ENCODE measurements at regions not wholly inside any gene's neighbourhood (a gene's known extent, or its start where the extent isn't known, plus 50 kb on each side); places are given as distances from the start of the nearest gene placed in this dataset.

GRCh38 chr20:60172346-60172984, 214.2 kb downstream of the CDH26 start:
- no peak for ATAC-seq

DNA sequence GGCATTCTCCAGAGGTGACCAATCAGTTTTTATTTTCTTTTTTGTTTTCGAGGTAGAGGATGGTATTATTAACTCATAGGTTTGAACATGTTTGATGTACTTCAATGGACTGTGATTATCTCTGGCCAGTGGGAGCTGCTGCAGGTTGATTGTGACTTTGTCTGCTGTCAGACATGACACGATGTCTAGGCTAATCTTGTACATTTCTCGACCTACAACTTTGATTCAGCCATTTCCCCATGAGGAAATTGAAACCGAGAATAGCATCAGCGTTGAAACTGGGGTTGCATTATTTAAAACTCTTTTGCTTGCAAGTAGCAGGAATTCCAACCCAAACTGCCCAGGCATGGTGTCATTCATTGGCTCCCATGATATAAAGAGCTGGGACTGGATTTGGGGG, 218.9 kb downstream of the CDH26 start:
- no peak for ATAC-seq

More at GRCh38 chr20:60172346-60172984, 214.2 kb downstream of the CDH26 start:
- TF ChIP-seq PPARA (CRISPR knock-in tag; IDR thresholded peaks at IDR 0.05; ENCODE audit: borderline replicate concordance) (no peak), ESRRG (CRISPR knock-in tag; IDR thresholded peaks at IDR 0.05) (no peak), ISL1 (CRISPR knock-in tag; IDR thresholded peaks at IDR 0.05) (no peak), POU6F1 (CRISPR knock-in tag; IDR thresholded peaks at IDR 0.05; ENCODE audit: borderline replicate concordance, low read depth) (no peak), TCF4 (CRISPR knock-in tag; IDR thresholded peaks at IDR 0.05; ENCODE audit: borderline replicate concordance) (no peak), ZC3H10 (CRISPR knock-in tag; IDR thresholded peaks at IDR 0.05) (no peak), BACH2 (CRISPR knock-in tag; IDR thresholded peaks at IDR 0.05; ENCODE audit: borderline replicate concordance) (no peak), SNAI2 (CRISPR knock-in tag; IDR thresholded peaks at IDR 0.05) (no peak), ZNF8 (CRISPR knock-in tag; IDR thresholded peaks at IDR 0.05) (no peak), ZFP3 (CRISPR knock-in tag; IDR thresholded peaks at IDR 0.05) (no peak), GLIS3 (CRISPR knock-in tag; IDR thresholded peaks at IDR 0.05) (no peak), ZFP30 (CRISPR knock-in tag; IDR thresholded peaks at IDR 0.05) (no peak)
- TF ChIP-seq, protein P1, sequence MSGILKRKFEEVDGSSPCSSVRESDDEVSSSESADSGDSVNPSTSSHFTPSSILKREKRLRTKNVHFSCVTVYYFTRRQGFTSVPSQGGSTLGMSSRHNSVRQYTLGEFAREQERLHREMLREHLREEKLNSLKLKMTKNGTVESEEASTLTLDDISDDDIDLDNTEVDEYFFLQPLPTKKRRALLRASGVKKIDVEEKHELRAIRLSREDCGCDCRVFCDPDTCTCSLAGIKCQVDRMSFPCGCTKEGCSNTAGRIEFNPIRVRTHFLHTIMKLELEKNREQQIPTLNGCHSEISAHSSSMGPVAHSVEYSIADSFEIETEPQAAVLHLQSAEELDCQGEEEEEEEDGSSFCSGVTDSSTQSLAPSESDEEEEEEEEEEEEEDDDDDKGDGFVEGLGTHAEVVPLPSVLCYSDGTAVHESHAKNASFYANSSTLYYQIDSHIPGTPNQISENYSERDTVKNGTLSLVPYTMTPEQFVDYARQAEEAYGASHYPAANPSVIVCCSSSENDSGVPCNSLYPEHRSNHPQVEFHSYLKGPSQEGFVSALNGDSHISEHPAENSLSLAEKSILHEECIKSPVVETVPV (CRISPR knock-in tag; IDR thresholded peaks at IDR 0.05) = no peak

DNA sequence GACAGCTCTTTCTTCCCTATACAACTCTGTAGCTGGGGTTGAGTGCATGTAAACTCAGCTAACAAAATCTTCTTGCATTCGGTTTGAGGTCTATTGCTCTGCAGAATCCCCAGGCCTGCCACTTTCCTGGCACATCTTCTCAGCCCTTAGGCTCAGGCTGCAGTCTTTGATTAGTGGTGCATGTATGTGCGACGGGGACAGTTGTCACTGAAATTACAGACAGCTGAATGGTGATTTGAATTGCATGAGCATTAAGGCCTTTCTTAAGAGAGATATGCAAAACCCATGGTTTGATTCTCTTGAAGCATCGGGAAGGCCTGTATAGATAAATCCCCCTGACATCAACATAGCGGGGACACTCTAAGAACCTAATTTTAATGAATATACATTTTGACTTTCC, 222.8 kb downstream of the CDH26 start:
- TF ChIP-seq SNAI2 (CRISPR knock-in tag; IDR thresholded peaks at IDR 0.05) (no peak), TOX (CRISPR knock-in tag; IDR thresholded peaks at IDR 0.05; ENCODE audit: borderline replicate concordance) (no peak), BACH2 (CRISPR knock-in tag; IDR thresholded peaks at IDR 0.05; ENCODE audit: borderline replicate concordance) (no peak), RARB (CRISPR knock-in tag; IDR thresholded peaks at IDR 0.05) (no peak), GLIS3 (CRISPR knock-in tag; IDR thresholded peaks at IDR 0.05) (no peak), ZNF565 (CRISPR knock-in tag; conservative IDR thresholded peaks at IDR 0.05; ENCODE audit: low read depth) (no peak), TSHZ2 (CRISPR knock-in tag; IDR thresholded peaks at IDR 0.05) (no peak), OSR1 (CRISPR knock-in tag; IDR thresholded peaks at IDR 0.05) (no peak), ZFP3 (CRISPR knock-in tag; IDR thresholded peaks at IDR 0.05) (no peak), ZFP30 (CRISPR knock-in tag; IDR thresholded peaks at IDR 0.05) (no peak), CSDC2 (CRISPR knock-in tag; IDR thresholded peaks at IDR 0.05) (no peak), ESRRG (CRISPR knock-in tag; IDR thresholded peaks at IDR 0.05) (no peak), ZNF70 (CRISPR knock-in tag; IDR thresholded peaks at IDR 0.05) (no peak)
- TF ChIP-seq, protein P2, sequence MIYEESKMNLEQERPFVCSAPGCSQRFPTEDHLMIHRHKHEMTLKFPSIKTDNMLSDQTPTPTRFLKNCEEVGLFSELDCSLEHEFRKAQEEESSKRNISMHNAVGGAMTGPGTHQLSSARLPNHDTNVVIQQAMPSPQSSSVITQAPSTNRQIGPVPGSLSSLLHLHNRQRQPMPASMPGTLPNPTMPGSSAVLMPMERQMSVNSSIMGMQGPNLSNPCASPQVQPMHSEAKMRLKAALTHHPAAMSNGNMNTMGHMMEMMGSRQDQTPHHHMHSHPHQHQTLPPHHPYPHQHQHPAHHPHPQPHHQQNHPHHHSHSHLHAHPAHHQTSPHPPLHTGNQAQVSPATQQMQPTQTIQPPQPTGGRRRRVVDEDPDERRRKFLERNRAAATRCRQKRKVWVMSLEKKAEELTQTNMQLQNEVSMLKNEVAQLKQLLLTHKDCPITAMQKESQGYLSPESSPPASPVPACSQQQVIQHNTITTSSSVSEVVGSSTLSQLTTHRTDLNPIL (CRISPR knock-in tag; IDR thresholded peaks at IDR 0.05; ENCODE audit: low read depth) = no peak
- ATAC-seq = no peak

More for the DNA sequence above, 218.9 kb downstream of the CDH26 start:
- TF ChIP-seq BACH2 (CRISPR knock-in tag; IDR thresholded peaks at IDR 0.05; ENCODE audit: borderline replicate concordance) = no peak
- TF ChIP-seq RARB (CRISPR knock-in tag; IDR thresholded peaks at IDR 0.05) = no peak
- TF ChIP-seq ISL1 (CRISPR knock-in tag; IDR thresholded peaks at IDR 0.05) = no peak
- TF ChIP-seq TSHZ2 (CRISPR knock-in tag; IDR thresholded peaks at IDR 0.05) = no peak
- TF ChIP-seq ZFP30 (CRISPR knock-in tag; IDR thresholded peaks at IDR 0.05) = no peak
- no peak for TF ChIP-seq ZFP3 (CRISPR knock-in tag; IDR thresholded peaks at IDR 0.05)
- TF ChIP-seq GLIS3 (CRISPR knock-in tag; IDR thresholded peaks at IDR 0.05) = no peak
